Cardiac muscle cell (in vitro differentiated cells and primary cell): ENCODE measurements at regions not wholly inside any gene's neighbourhood (a gene's known extent, or its start where the extent isn't known, plus 50 kb on each side); places are given as distances from the start of the nearest gene placed in this dataset.
A peak's percentile ranks its signal among the peaks of the same experiment; 100 is the strongest.

Experiments
- DNase-seq, 2 donors: peaks; one replicate each; pipeline versions ENCODE4 v3.0.0 to v3.0.0-alpha.2; 2010 to 2017; ENCODE audit warnings: low read depth in 1 of 2, low spot score in 1 of 2
- H3K27ac ChIP-seq: fragments of 200-600 bp; sonication (generic); 2 replicates; pipeline ENCODE4 v1.5.1; 2016
- H3K27me3 ChIP-seq: fragments of 200-600 bp; sonication (generic); 2 replicates; pipeline ENCODE4 v1.6.0; 2016; ENCODE audit warnings: control low read depth
- H3K36me3 ChIP-seq: fragments of 200-600 bp; sonication (generic); 2 replicates; pipeline ENCODE4 v1.5.1; 2016; ENCODE audit warnings: control low read depth
- H3K4me1 ChIP-seq: fragments of 200-600 bp; sonication (generic); 2 replicates; pipeline ENCODE4 v1.8.1; 2017; ENCODE audit warnings: low read depth, mild to moderate bottlenecking, mixed run types
- H3K4me3 ChIP-seq: fragments of 200-600 bp; sonication (generic); 2 replicates; pipeline ENCODE4 v1.5.1; 2016; ENCODE audit warnings: mild to moderate bottlenecking
- H3K9me3 ChIP-seq: fragments of 200-600 bp; sonication (generic); 2 replicates; pipeline ENCODE4 v1.5.1; 2017; ENCODE audit warnings: low read depth, mild to moderate bottlenecking, control low read depth
- TF ChIP-seq, protein P1 (sequence below): IDR thresholded peaks from 2 replicates; pipeline ENCODE4 v1.5.1; 2012; ENCODE audit warnings: low read depth, mild to moderate bottlenecking, low read length

DNA sequence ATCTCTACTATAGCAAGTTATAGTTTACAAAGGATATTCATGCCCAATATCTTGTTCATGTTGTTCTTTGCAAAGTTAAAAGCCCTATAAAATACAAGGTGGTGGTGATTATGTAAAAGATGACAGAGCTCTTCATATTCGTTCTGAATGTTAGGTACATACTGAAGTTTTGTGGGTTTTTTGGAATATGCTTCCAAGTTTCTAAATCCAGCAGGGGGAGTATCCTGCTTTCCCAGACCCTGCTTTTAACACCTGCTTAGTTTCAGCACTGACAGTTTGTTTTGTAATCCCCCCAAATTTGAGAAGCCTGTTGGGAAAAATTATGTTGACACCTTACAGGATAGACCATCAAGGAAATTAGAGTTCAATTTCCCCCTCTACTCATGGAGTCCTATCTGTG, 438.3 kb downstream of the SH3GL2 start:
- H3K4me1 ChIP-seq, result no peaks in the 10 kb centered on the region
- H3K9me3 ChIP-seq, result no peaks in the 10 kb centered on the region
- DNase-seq, result no peak
- TF ChIP-seq, protein P1, sequence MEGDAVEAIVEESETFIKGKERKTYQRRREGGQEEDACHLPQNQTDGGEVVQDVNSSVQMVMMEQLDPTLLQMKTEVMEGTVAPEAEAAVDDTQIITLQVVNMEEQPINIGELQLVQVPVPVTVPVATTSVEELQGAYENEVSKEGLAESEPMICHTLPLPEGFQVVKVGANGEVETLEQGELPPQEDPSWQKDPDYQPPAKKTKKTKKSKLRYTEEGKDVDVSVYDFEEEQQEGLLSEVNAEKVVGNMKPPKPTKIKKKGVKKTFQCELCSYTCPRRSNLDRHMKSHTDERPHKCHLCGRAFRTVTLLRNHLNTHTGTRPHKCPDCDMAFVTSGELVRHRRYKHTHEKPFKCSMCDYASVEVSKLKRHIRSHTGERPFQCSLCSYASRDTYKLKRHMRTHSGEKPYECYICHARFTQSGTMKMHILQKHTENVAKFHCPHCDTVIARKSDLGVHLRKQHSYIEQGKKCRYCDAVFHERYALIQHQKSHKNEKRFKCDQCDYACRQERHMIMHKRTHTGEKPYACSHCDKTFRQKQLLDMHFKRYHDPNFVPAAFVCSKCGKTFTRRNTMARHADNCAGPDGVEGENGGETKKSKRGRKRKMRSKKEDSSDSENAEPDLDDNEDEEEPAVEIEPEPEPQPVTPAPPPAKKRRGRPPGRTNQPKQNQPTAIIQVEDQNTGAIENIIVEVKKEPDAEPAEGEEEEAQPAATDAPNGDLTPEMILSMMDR, result no peak
- H3K27me3 ChIP-seq, result peaks cover 49% of the 10 kb centered on the region
- H3K36me3 ChIP-seq, result no peaks in the 10 kb centered on the region
- H3K27ac ChIP-seq, result no peak overlapping the region
- no peak overlapping the region for H3K4me3 ChIP-seq

DNA sequence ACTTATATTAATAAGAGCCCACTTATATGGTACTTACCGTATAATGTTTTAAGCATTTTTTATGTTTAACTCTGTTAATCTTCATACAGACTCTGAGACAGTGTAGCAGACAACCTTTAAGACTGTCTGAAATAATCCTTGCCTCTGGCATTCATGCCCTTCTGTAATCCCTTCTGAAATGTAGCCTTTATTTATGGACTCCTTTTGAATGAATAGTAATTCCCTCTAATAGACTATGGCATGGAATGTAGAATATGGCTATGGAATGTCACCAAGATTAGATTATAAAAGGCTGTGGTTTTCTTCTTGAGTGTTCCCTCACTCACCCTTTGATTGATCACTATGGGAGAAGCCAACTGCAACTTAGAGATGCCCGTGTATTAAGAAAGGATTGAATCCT, 439.4 kb downstream of the SH3GL2 start:
- H3K4me1 ChIP-seq, result no peaks in the 10 kb centered on the region
- peaks cover 52% of the 10 kb centered on the region for H3K27me3 ChIP-seq
- peak in 1 of 2 donors; percentile 10 for DNase-seq
- TF ChIP-seq, protein P1, result no peak
- no peak overlapping the region for H3K4me3 ChIP-seq
- H3K9me3 ChIP-seq, result no peaks in the 10 kb centered on the region
- H3K36me3 ChIP-seq, result no peaks in the 10 kb centered on the region
- H3K27ac ChIP-seq, result no peak overlapping the region

DNA sequence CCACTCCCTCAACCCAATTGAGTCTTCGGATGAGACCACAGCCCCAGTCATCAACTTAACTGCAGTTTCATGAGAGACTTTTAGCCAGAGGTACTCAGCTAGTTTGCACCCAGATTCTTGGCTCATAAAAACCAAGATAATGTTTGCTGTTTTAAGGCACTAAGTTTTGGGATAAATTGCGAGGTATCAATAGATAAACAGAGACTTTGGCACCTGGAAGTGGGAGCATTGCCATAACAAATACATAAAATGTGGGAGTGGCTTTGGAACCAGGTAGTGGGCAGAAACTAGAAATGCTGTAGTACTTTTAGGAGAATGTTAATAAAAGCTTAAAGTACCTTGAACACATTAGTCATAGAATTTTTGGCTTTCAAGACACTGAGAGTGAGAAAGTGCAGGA, 439.8 kb downstream of the SH3GL2 start:
- no peak overlapping the region for H3K27ac ChIP-seq
- no peak overlapping the region for H3K4me3 ChIP-seq
- TF ChIP-seq, protein P1, result no peak
- H3K9me3 ChIP-seq, result no peaks in the 10 kb centered on the region
- H3K27me3 ChIP-seq, result peaks cover 51% of the 10 kb centered on the region
- no peaks in the 10 kb centered on the region for H3K4me1 ChIP-seq
- DNase-seq, result no peak
- H3K36me3 ChIP-seq, result no peaks in the 10 kb centered on the region

DNA sequence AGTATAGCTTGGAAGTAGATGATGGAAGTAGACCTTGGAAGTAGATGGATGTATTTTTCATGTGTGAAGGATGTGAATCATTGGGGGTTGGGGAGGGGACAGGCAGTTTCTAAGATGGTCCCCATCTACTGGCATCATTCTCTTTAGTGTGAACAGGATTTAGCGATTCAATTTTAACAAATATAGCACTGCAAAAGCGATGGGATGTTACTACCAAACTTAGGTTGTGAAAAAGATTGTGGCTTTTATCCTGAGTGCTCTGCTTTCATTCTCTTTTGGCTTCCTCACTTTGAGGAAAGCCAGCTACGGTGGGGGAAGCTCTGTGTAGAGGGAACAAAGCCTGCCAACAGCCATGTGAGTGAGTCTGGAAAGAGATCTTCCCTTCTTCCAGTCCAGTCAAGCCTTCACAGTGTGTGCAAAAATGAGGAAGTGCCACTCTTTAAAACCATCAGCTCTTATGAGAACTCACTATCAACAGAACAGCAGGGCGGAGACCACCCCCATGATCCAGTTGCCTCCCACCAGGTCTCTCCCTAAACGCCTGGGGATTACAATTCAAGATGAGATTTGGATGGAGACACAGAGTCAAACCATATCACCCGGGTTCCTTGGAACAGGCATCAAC, 441.4 kb downstream of the SH3GL2 start:
- Histone ChIP-seq H3K27me3 (peaks cover 42% of the 10 kb centered on the region), H3K36me3 (no peaks in the 10 kb centered on the region), H3K4me1 (no peaks in the 10 kb centered on the region), H3K27ac (no peak overlapping the region), H3K9me3 (no peaks in the 10 kb centered on the region), H3K4me3 (no peak overlapping the region)
- TF ChIP-seq, protein P1, result no peak
- DNase-seq, result no peak

DNA sequence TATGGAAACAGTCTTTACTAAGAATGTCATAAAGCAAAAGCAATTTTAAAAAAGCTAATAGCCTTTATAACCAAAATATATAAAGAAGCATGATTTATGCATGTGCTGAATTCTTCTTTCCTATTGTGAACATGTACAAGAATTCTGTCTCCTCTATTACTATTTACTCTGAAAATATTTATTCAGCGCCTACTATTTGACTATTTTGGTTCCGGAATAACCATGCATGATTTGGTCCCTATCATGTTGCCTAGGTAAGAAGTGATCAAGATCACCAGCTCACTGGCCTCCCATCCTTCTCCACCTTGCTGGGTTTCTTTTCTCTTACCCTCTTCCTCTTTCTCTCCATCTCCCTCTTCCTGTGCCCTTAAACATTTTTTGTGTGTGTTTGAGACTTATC, 443.8 kb downstream of the SH3GL2 start:
- Histone ChIP-seq H3K4me1 (no peaks in the 10 kb centered on the region), H3K27me3 (peaks cover 44% of the 10 kb centered on the region), H3K9me3 (no peaks in the 10 kb centered on the region), H3K4me3 (no peak overlapping the region), H3K27ac (no peak overlapping the region), H3K36me3 (no peaks in the 10 kb centered on the region)
- TF ChIP-seq, protein P1, result no peak
- no peak for DNase-seq
